Limb (tissue), 2 donors: ENCODE measurements at regions not wholly inside any gene's neighbourhood (a gene's known extent, or its start where the extent isn't known, plus 50 kb on each side); places are given as distances from the start of the nearest gene placed in this dataset.

ENCODE experiments used
- DNase-seq, 2 donors: peaks; one replicate each; pipeline ENCODE4 v3.0.0-alpha.2; 2016; ENCODE audit errors: extremely low spot score in 2 of 2

- no peak for DNase-seq
These were observed 632.1 kb upstream of the HS6ST1 start for GRCh38 chr2:128950758-128951157.

GRCh38 chr2:128958241-128958640, 639.6 kb upstream of the HS6ST1 start:
- DNase-seq, result no peak

DNA sequence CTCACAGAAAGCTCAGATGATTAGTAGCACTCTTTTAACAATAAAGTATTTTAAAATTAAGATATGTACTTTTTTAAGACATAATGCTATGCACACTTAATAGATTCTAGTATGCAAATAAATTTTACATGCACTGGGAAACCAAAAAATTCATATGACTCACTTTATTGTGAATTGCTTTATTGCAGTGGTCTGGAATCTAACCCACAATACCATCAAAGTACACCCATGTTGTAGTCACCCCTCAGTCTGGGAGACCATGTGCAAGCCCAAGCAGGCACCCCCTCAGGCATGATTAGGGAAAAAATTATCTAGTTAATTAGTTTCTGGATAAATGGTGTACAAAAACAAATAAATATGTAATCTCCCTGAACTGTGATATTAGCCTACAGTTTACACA, 649.0 kb upstream of the HS6ST1 start:
- no peak for DNase-seq

GRCh38 chr2:128969374-128969773, 650.7 kb upstream of the HS6ST1 start:
- DNase-seq, result no peak

- DNase-seq, result no peak
These were observed 651.9 kb upstream of the HS6ST1 start for GRCh38 chr2:128970332-128971116.

DNA sequence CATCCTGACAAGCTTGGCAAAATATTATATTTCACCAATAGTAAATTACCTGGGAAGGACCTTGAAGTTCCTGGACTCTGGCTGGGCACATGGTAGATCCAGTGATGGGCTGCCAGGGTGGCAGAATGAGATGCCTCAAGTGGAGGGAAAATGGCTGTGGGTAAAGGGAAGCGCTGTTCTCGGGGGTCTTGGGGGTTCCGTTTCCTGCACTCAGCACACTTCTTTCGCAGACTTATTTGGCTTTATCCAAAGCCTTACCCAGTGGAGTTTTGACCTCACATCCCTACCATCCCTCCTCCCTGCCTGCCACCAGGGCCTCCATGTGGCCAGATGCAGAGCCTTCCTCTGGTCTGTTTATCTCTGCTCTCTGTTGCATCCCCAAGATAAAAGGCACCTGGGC, 654.9 kb upstream of the HS6ST1 start:
- DNase-seq, result no peak

DNA sequence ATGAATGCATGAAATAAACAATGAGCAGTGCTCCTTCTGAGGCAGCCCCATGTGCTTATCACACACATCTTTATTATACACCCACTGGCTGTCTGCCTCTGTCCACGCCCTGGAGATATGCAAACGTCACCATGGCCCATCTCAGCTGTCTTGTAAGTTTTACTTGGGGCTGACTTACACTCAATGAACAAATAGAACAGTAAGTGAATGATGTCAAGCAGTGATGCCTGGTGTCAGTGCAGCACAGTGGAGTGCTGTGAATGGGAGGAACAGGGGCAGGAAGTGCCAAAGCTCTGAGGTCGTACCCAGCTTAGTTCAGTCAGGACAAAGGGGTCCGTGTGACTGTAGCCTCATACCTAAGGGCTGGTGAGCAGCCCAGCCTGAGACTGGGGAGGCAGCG, 659.5 kb upstream of the HS6ST1 start:
- DNase-seq, result no peak

DNA sequence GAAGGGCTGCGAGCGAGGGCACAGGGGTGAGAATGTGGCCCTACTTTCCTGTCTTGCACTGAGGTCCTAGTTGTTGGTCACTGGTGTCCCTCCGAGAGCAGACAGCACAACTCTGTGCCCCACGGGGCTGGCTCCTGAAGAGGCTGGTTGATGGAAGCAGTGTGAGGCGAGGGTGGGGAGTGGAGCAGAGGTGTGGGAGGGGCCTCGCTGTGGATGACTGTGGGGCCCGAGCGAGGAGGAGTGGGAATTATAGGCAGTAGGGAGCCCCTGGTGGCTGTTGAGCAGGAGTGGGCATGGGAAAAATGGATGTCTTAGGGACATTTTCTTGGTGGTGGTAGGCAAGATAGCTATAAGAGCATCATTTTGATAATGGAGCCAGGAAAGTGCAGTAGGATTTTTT, 660.5 kb upstream of the HS6ST1 start:
- DNase-seq, result no peak

DNA sequence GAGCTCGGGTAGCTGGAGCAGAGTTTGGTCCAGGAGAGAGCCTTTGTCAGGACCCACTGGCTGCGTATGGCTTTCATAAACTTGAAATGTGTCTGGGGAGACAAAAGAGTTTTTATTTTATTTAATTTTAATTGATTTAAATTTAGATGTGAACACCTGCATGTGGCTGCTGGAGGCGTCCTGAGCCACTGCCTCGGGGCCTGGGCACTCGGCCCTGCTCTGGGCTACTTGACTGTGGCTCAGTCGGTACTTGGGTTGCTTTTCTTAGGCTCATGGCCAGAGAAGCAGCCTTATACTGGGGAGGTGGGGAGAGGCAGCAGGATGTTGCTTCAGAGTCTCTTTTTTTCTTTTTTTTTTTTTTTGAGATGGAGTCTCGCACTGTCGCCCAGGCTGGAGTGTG, 661.8 kb upstream of the HS6ST1 start:
- no peak for DNase-seq

- DNase-seq, result no peak
These were observed 662.7 kb upstream of the HS6ST1 start for GRCh38 chr2:128981353-128981752.

- no peak for DNase-seq
These were observed 663.3 kb upstream of the HS6ST1 start for GRCh38 chr2:128982001-128982400.

DNA sequence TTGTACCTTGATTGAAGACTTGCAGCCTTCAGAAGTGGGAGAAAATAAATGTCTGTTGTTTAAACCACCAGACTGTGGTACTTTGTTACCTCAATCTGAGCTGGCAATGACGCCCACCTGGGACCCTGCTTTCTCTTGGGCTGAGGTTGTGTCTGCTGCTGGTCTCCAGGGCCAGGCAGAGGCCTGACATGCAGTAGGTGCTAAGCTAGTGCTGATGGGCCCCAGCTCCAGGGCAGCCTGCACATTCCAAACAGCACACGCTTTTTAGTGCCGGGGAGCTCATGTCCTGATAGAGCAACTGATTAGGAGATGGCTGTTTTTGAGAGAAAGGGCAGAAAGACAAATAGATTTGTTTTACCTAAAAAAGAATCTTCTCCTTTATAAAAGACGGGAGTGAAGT, 664.0 kb upstream of the HS6ST1 start:
- no peak for DNase-seq

DNA sequence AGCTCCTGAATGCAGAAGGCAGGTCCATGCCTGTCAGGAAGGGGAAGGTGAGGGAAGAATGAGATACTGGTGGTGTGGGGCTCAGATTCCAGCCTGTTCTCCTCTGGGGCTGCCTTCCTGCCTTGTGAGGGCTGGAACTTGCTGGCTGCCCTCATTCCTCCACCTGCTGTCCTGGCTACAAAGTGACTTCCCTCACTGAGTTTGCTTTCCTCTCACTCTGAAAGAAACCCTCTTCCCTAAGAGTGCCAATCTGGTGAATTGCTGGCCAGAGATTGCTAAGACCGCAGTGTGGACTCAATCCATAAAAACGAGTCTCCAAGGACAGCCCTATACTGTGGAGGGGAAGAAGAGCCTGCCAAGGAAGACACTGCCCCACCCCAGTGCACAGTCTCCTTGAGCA, 664.4 kb upstream of the HS6ST1 start:
- DNase-seq, result no peak

DNA sequence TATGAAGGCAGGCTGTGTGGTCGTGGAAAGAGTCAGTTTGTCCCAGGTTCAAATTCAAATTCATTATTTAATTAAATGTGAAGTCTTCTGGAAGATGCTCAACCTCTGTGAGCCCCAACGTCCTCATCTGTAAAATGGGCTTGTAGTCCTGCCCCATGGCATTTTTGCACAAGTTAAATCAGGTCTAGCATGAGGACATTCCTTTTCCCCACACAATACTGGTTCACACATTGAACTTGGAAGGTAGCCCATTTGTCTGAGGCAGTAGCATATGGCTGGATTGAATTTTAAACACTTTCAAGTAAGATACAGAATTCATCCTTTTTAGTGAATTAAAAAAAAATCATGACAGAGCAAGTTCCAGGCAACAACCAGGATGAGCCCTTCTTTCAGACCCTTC, 665.4 kb upstream of the HS6ST1 start:
- no peak for DNase-seq

GRCh38 chr2:128984855-128985254, 666.2 kb upstream of the HS6ST1 start:
- DNase-seq, result no peak

DNA sequence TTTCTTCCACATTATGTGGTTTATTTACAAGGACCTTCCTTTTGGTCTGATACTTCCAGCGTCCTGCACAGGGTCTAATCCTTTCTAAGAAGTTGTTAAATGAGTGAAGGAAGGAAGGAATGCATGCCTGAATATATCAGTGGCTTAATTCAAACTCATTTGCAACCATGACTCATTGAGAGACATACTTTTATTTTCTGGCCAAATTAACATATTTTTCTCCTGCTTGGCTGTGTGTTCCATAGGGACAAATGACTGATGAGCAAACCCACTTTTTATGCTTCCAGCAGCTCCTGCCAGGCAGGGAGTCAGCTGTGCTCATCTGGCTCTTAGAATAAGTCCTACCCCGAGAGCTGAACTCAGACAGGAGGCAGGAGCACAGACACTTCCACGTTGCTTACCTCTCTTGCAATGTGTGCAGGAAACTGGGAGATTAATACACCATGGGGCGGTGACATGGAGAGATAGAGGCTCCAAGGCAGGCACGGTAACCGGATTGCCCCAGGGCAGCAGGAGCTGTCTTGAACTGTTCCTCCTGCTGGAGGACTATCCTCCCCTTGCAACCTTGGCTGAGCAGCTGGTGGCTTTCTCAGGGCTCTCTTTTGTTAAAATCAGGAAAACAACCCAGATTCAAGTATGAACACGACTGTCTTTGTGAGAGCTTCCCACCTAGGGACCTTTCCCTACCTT, 667.5 kb upstream of the HS6ST1 start:
- DNase-seq, result no peak

- no peak for DNase-seq
These were observed 668.2 kb upstream of the HS6ST1 start for GRCh38 chr2:128986867-128987268.

GRCh38 chr2:128988326-128988725, 669.7 kb upstream of the HS6ST1 start:
- no peak for DNase-seq

DNA sequence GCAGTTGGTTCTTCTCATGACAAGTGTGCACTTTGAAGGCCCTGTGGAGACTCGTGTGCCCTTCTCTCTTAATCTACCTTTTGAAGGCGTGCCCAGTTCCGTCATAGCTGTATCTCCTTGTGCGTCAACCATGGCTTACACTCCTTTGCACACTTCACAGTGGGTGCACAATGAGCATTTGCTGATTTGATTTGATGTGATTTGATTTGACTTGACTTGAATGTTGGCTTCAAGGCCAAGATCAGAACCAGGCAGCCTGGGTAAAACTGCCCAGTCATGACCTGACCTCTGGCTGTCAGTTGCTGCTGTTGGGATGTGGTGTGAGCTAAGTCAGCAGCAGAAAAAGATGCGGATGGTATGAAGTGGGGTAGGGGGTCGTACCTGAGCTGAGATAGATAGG, 670.3 kb upstream of the HS6ST1 start:
- no peak for DNase-seq

DNA sequence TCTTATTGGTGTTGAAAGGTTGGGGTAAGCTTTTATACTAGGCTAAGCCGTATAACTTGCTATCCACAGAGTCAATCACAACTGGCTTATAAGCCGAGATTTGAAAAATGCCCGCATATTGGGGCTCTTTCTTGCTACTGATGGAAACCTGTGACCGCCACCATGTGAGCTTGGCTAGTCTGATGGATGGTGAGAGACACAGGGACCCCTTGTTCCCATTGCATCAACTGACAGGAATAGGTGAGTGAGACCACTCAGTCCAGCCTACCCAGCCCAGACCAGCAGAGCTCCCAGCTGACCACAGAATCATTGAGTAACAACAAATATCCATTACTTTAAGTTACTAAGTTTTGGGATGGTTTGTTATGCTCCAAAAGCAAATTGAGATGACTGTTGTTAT, 676.4 kb upstream of the HS6ST1 start:
- DNase-seq, result no peak

GRCh38 chr2:128996078-128996477, 677.4 kb upstream of the HS6ST1 start:
- DNase-seq, result no peak

DNA sequence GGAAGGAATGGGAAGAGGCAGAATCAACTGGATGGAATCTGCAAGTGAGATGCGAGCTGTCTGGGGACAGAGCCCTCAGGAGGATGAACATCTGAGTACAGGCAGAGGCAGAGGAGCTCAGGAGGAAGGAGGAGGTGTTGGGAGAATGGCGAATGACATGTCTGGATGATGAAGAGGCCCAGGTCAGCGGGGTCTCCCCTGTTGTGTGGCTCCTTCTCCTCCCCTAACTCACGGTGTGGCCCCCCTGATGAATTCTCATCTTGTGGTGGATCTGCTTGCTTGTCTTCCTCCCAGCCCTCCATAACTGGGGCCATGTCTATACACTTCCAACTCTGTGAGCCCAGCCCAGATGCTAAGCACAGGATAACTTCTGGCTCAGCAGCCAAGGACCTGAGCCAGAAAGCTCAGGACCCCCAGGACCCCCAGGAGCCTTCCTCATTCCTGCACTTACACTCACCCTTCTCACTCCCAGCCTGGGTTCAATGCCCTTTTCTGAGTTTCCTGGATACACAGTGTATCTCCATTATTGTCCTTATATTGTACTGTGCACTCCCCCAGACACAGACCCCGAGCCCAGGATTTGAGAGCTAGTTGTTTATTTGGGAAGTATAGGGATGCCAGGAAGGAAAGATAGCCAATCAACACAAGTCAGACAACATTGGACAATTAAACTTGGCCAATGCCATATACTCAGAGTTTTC, 678.6 kb upstream of the HS6ST1 start:
- no peak for DNase-seq

DNA sequence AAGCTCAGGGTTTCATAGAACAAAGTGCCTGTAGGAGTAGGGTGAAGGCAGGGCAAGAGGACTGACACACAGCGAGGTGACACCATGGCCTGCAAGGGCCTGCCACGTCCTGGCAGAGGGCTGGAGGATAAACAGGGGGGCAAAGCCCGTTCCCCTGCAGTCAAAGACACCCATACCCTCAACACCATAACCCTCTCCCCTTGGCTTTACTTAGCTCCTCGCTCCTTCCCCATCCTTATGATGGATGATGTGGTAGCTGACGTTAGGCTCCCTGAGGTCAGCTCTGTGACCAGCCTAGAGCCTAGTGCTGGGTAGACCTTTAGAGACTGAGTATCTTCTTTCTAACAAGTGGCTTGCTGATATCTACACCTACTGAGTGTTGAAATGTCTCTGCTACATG, 683.3 kb upstream of the HS6ST1 start:
- no peak for DNase-seq
